Stimulated activated naive CD8-positive, alpha-beta T cell treated with anti-CD3 and anti-CD28 coated beads, Interleukin-15, Interleukin-2, amounts not matched to agents 100 ng/mL and 50 ng/mL, for 24 hours (primary cell): ENCODE measurements at regions not wholly inside any gene's neighbourhood (a gene's known extent, or its start where the extent isn't known, plus 50 kb on each side); places are given as distances from the start of the nearest gene placed in this dataset.
"Not testable (repeated sequence)": the region's sequence is repeated elsewhere in the genome, so short reads cannot be mapped to it uniquely, and the experiment has no call there.

Experiments used
- H3K27ac Mint-ChIP-seq: one replicate; pipeline ENCODE4 v1.8.0; 2021; ENCODE audit warnings: mild to moderate bottlenecking, mixed read lengths
- H3K27me3 Mint-ChIP-seq: one replicate; pipeline ENCODE4 v1.8.0; 2021; ENCODE audit warnings: mixed read lengths
- H3K36me3 Mint-ChIP-seq: one replicate; pipeline ENCODE4 v1.8.0; 2021; ENCODE audit warnings: low read depth, mixed read lengths
- H3K4me1 Mint-ChIP-seq: one replicate; pipeline ENCODE4 v1.8.0; 2021; ENCODE audit warnings: low read depth, mixed read lengths
- H3K4me3 Mint-ChIP-seq: one replicate; pipeline ENCODE4 v1.8.0; 2021; ENCODE audit warnings: mild to moderate bottlenecking, mixed read lengths
- H3K9me3 Mint-ChIP-seq: one replicate; pipeline ENCODE4 v1.8.0; 2021; ENCODE audit warnings: mixed read lengths

DNA sequence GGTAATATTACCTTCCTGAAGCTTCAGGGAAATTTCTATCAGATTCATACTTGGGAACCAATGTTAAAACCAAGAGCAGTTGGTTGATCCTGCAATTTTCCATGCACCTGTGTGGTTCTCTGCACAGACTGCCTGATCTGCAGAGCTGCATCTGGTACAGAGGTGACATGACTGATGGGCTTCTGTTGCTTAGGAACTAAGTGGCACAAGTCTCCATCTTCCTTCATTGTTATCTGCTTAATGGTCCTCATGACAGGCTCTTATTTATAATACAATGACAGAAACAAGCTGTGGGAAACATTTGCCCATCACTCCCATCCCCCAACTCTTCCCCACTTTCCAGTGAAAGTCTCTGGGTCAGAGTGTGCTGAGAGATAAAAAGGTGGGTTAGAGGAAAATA is 799.1 kb downstream of the TAF11L14 start:
- H3K36me3 Mint-ChIP-seq = no peaks in the 10 kb centered on the region

DNA sequence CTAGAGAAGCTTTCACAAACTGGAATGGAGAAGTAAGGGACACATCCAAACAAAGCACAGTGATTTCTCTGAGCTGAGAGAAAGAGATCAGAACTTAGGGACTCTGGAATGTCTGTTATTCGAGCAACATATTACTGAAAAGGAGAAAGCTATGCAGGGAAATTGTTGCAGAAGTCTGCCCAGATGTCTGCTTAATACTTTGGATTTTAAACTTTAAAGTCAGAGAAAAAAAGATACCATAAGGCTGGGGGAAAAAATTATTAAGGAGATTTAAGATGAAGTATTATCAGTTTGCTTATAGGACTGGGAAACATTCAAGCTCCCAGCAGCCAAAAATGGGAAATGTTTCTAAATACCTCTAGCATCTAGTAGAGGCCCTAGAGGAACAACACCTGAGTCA is 803.9 kb downstream of the TAF11L14 start:
- no peaks in the 10 kb centered on the region for H3K27me3 Mint-ChIP-seq
- no peak overlapping the region for H3K4me3 Mint-ChIP-seq
- H3K4me1 Mint-ChIP-seq = no peaks in the 10 kb centered on the region
- no peak overlapping the region for H3K27ac Mint-ChIP-seq
- no peaks in the 10 kb centered on the region for H3K36me3 Mint-ChIP-seq
- no peaks in the 10 kb centered on the region for H3K9me3 Mint-ChIP-seq

More for the DNA sequence above, 799.1 kb downstream of the TAF11L14 start:
- Mint-ChIP-seq H3K4me1 (no peaks in the 10 kb centered on the region), H3K9me3 (peaks cover 6% of the 10 kb centered on the region), H3K27ac (no peak overlapping the region), H3K27me3 (no peaks in the 10 kb centered on the region), H3K4me3 (no peak overlapping the region)

DNA sequence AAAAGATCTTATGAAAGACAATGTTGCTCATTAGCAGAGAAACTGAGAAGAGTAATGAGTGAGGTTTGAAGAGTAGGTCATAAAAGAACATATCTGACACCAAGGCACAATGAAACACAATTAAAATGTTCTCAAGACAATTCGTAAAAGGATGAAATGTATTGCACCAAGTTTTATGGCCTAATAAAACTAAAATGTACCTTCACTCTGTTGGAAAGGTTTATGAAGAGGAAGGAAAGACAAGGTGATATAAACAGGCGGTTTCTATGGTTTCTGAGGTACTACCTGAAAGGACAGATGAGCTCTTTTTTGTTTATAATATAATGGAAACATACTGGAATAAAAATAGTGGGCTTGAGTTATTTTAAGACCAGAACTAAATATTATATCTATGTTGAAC is 821.3 kb downstream of the TAF11L14 start:
- Mint-ChIP-seq H3K27ac (no peak overlapping the region), H3K27me3 (no peaks in the 10 kb centered on the region), H3K4me3 (no peak overlapping the region), H3K36me3 (no peaks in the 10 kb centered on the region), H3K4me1 (no peaks in the 10 kb centered on the region), H3K9me3 (peaks cover 13% of the 10 kb centered on the region)

DNA sequence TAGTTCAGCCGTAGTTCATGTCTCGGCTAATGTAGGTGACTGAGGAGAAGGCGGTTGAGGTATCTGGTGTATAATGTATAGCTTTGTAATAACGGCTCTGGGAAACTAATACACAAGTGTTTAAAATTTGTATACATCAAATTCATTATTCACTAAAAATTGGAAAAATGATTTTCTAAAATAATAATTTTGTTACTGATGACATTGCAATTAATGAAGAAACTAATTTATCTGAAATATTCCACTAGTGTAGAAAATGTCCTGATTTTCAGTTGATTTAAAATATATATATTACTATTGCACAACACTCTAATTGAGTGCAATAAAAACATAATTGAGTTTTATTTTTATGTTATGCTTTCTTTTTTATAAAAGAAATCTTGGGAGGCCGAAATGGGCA is 823.0 kb downstream of the TAF11L14 start:
- no peaks in the 10 kb centered on the region for H3K36me3 Mint-ChIP-seq
- no peak overlapping the region for H3K4me3 Mint-ChIP-seq
- no peak overlapping the region for H3K27ac Mint-ChIP-seq
- no peaks in the 10 kb centered on the region for H3K4me1 Mint-ChIP-seq
- H3K9me3 Mint-ChIP-seq = peaks cover 13% of the 10 kb centered on the region
- H3K27me3 Mint-ChIP-seq = no peaks in the 10 kb centered on the region

DNA sequence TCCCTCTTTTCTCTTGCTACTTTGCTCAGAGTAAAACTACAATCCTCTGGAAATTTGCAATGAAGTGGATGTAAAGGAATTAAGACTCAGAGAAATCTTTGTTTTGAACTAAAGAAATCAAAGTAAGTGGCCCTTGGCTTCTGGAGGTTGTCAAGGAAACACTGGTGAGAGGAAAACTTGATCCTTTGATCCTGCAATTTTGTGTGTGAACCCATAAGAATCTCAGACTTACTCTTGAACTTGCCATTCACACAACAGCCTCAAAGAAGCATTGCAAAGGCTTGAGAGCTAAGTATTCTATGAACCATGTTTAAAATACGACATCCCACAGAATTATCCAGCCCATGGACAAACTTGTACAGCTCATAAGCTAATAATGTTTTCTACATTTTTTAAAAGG is 827.5 kb downstream of the TAF11L14 start:
- H3K36me3 Mint-ChIP-seq = no peaks in the 10 kb centered on the region

DNA sequence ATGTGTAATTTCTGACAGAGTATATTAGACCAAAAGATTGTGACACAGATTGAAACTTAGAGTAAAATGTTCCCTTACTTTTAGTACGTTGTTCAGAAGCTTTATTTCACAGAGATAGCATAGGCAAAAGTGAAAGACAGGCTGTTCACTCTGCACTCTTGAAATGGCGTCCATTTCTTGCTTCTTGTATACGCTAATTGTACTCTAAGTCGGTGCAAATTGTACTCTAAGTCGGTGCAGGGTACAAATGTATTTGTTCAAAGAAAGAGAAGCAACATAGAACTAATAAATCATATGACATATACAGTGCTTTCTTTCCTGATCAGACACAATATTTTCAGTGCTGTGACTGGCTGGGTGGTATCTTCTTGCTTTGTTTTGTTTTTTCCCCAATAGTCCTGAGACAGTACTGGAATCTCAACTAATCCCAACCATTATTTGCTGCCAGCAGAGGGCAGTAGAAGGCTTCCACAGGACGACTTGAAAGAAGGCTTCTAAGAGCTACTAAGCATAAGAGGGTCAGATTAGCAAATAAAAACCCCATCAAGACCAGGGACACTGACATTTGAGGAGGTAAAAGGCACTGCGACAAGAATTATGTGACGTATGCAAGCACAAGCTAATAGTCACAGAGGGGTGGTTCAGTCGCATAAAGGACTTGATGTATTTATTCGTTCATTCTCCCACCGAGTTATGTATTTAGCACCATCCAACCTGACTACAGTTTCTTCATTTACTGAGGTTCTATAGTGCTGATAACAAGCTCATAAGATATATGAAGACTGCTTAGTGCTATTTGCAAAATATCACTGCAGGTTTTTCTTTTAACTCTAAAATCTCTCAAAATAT is 831.8 kb downstream of the TAF11L14 start:
- Mint-ChIP-seq H3K27me3 (no peaks in the 10 kb centered on the region), H3K36me3 (no peaks in the 10 kb centered on the region), H3K9me3 (no peaks in the 10 kb centered on the region)

More for the DNA sequence above, 827.5 kb downstream of the TAF11L14 start:
- H3K9me3 Mint-ChIP-seq = peaks cover 4% of the 10 kb centered on the region
- no peaks in the 10 kb centered on the region for H3K4me1 Mint-ChIP-seq
- H3K4me3 Mint-ChIP-seq = no peak overlapping the region
- H3K27ac Mint-ChIP-seq = no peak overlapping the region
- no peaks in the 10 kb centered on the region for H3K27me3 Mint-ChIP-seq

DNA sequence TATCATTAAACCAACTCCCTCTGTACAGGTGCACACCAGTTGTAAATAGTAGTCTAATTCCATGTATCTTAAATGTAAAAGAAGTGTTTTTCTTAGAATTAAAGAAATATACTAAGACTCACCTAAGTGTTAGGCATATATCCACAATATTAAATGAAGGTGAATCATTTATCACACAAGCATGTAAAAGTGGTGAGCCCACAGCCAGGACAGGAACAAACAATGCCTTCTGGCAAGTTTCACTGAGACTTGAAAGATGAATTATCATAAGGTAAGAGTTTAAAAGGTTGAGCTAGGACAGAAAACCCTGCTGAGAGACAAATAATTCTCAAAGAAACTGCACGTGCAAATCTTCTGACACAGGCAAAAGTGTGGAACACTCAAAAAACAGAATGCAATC is 832.5 kb downstream of the TAF11L14 start:
- H3K4me1 Mint-ChIP-seq = no peaks in the 10 kb centered on the region
- H3K27ac Mint-ChIP-seq = no peak overlapping the region
- no peaks in the 10 kb centered on the region for H3K36me3 Mint-ChIP-seq
- H3K27me3 Mint-ChIP-seq = no peaks in the 10 kb centered on the region
- H3K9me3 Mint-ChIP-seq = no peaks in the 10 kb centered on the region
- H3K4me3 Mint-ChIP-seq = no peak overlapping the region

More for the DNA sequence above, 831.8 kb downstream of the TAF11L14 start:
- no peak overlapping the region for H3K4me3 Mint-ChIP-seq
- no peaks in the 10 kb centered on the region for H3K4me1 Mint-ChIP-seq
- no peak overlapping the region for H3K27ac Mint-ChIP-seq

DNA sequence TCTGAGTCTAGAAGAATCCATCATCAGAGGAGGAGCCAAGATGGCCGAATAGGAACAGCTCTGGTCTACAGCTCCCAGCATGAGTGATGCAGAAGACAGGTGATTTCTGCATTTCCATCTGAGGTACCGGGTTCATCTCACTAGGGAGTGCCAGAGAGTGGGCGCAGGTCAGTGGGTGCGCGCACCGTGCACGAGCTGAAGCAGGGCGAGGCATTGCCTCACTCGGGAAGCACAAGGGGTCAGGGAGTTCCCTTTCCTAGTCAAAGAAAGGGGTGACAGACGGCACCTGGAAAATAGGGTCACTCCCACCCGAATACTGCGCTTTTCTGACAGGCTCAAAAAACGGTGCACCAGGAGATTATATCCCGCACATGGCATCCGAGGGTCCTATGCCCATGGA is 837.5 kb downstream of the TAF11L14 start:
- not testable (repeated sequence) for H3K4me1 Mint-ChIP-seq, H3K4me3 Mint-ChIP-seq, H3K27me3 Mint-ChIP-seq, H3K27ac Mint-ChIP-seq, H3K36me3 Mint-ChIP-seq, H3K9me3 Mint-ChIP-seq

DNA sequence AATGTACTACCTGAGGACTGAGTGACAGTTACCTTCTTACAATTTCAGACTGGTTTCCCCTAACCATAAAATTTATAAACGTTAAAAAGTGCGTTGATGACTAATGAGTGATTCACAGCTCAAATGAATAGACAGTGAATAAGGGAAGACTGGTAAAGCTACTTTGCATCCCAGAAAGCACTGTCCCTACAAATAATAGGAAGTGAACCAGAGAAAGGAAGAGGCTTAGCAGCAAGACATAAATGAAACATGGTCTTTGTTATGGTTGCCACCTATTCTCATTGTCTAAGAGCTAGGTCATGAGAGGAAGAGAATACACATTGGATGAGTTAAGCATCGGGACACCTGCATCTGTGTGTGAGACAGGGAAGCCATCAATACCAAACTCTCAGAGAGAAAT is 849.2 kb downstream of the TAF11L14 start:
- H3K9me3 Mint-ChIP-seq = peaks cover 8% of the 10 kb centered on the region
- no peak overlapping the region for H3K27ac Mint-ChIP-seq
- H3K4me3 Mint-ChIP-seq = no peak overlapping the region
- no peaks in the 10 kb centered on the region for H3K27me3 Mint-ChIP-seq
- no peaks in the 10 kb centered on the region for H3K4me1 Mint-ChIP-seq
- H3K36me3 Mint-ChIP-seq = no peaks in the 10 kb centered on the region

DNA sequence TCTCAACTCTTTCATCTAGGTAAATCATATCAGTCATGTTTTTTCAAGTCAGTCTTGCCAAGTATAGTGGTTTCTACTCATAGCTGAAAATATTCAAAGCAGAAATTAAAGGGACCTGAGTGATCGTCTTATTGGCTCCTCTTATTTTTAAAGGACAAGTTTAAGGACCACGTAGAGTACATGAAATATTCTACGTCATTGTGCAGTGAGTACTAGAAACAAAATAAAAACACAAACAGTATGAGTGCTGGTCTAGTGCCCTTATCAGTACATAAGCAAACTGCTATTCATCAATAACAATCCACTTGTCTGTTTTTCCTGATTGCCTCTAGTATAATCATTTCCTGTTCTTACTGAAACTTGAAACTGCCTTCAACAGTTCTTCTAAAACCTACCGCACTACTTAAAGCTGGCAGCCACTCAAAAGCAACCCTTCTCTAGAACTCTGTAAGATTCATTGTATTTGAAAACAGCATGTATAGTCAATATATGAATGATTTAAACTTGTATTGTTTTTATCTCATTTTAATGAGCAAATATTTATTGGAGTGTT is 853.7 kb downstream of the TAF11L14 start:
- Mint-ChIP-seq H3K27ac (no peak overlapping the region), H3K36me3 (no peaks in the 10 kb centered on the region), H3K9me3 (peaks cover 15% of the 10 kb centered on the region), H3K4me3 (no peak overlapping the region), H3K4me1 (no peaks in the 10 kb centered on the region), H3K27me3 (no peaks in the 10 kb centered on the region)

DNA sequence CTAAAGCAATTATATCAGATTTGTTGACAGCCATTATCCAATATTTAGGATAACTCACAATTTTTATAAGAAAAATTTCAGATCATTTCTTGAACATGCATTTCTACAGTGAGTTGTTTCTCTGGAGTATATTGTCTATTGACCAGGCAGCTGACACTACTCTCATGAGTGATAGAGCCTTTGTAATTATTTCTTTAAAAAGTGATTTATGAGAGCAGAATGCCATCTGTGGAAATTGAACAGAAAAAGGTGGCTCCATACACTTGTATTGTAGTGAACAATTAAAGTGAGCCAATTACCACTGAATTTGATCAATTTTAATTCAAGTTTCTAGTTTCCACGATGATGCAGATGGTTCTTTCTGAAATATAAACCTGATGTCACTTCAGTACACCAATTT is 855.4 kb downstream of the TAF11L14 start:
- H3K9me3 Mint-ChIP-seq = peaks cover 10% of the 10 kb centered on the region
- no peak overlapping the region for H3K4me3 Mint-ChIP-seq
- H3K4me1 Mint-ChIP-seq = no peaks in the 10 kb centered on the region
- no peak overlapping the region for H3K27ac Mint-ChIP-seq
- H3K27me3 Mint-ChIP-seq = no peaks in the 10 kb centered on the region
- no peaks in the 10 kb centered on the region for H3K36me3 Mint-ChIP-seq

DNA sequence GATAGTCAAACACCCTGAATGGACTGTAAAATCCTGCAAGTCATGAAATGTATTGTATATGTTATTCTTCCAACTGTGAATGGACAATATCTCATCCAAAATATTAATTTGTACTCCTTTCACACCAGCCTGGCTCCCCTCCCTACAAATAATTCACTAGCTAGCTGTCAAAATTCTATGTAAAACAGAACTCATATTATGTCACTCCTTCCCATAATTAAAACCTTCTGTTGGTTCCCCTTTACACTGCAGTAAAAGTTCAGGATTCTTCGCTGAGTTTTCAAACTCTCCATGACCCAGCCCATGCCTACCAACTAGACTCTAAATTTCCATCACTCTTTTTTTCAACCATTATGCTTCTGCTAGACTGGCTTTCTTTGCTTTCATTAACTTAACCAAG is 857.1 kb downstream of the TAF11L14 start:
- no peak overlapping the region for H3K4me3 Mint-ChIP-seq
- H3K27me3 Mint-ChIP-seq = no peaks in the 10 kb centered on the region
- no peak overlapping the region for H3K27ac Mint-ChIP-seq
- no peaks in the 10 kb centered on the region for H3K4me1 Mint-ChIP-seq
- H3K9me3 Mint-ChIP-seq = peaks cover 15% of the 10 kb centered on the region
- H3K36me3 Mint-ChIP-seq = no peaks in the 10 kb centered on the region

DNA sequence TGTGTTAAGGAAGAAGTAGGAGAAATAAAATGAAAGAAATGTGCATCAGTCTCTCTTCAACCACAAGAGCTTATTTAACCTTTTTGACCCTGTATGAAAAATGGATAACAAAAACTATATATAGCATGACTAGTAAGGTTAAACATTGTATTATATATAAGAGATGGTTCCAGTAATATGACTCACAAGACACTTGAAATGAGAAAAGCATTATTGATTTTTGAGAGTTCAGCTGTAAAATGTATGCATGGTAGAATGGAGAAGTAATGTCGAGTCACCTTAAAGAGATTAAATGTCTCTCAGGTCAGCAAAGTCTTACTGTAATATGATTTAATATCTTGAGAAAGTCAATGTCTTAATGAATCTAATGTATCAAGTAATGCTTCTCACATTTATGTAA is 860.9 kb downstream of the TAF11L14 start:
- H3K27me3 Mint-ChIP-seq = no peaks in the 10 kb centered on the region
- no peaks in the 10 kb centered on the region for H3K4me1 Mint-ChIP-seq
- no peaks in the 10 kb centered on the region for H3K36me3 Mint-ChIP-seq
- peaks cover 21% of the 10 kb centered on the region for H3K9me3 Mint-ChIP-seq
- no peak overlapping the region for H3K27ac Mint-ChIP-seq
- no peak overlapping the region for H3K4me3 Mint-ChIP-seq

DNA sequence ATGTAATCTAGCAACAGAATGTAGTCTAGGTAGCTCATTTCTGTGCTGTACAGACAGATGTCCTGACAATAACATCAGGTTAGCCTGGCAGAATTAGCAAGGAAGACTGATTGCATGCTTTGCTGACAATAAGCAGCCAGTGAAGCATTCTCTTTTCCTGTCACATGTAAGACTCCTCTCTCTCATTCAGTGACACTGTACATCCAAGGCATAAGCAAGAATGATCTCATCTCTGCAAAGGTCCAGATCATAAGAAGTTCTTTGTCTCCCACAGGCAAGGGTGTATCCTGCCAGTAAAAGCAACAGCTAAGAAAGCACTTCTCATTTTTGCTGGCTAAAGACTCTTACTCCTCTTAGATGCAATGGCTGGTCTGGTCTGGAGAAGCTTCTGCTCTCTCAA is 861.8 kb downstream of the TAF11L14 start:
- Mint-ChIP-seq H3K4me1 (no peaks in the 10 kb centered on the region), H3K27me3 (no peaks in the 10 kb centered on the region), H3K4me3 (no peak overlapping the region), H3K27ac (no peak overlapping the region), H3K9me3 (peaks cover 16% of the 10 kb centered on the region), H3K36me3 (no peaks in the 10 kb centered on the region)

DNA sequence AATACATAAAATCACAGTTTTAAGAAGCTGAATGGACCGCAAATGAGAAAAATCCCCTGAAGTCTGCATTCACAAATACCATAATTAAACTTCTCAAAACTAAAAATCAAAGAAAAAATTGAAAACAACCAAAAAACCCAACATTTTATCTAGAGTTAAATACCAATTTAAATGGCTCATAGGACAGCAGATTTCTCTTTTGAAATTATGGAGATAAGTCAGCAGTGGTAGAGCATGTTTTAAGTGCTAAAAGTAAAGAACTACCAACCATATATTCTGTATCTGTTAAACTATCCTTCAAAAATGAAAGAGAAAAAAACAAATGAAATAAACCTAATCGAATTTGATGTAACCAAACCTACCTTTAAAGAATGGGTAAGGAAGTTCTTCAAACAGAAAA is 862.8 kb downstream of the TAF11L14 start:
- H3K36me3 Mint-ChIP-seq = no peaks in the 10 kb centered on the region
- no peaks in the 10 kb centered on the region for H3K4me1 Mint-ChIP-seq
- H3K9me3 Mint-ChIP-seq = peaks cover 16% of the 10 kb centered on the region
- H3K27ac Mint-ChIP-seq = no peak overlapping the region
- no peaks in the 10 kb centered on the region for H3K27me3 Mint-ChIP-seq
- no peak overlapping the region for H3K4me3 Mint-ChIP-seq
